ENCODE measurements at regions not wholly inside any gene's neighbourhood (a gene's known extent, or its start where the extent isn't known, plus 50 kb on each side); places are given as distances from the start of the nearest gene placed in this dataset.

DNA sequence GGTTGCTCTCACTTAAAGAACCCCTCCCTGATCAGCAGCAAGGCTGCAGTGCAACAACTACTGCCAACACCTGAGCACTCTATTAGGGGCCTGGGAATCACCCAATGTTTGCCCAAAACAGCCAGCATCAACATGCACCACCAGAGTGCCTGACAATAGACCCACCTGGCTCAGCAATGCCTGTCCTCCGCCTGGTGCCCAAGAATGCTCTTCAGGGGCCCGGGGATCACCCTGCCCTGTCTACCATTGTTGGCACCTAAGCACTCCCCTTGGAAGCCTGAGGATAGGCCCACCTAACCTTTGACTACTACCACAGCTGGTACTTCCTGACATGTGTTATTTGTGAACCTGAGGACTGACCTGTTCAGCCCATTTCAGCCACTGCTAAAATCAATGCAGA lies 1363.1 kb upstream of the PRR20A start:
- Histone ChIP-seq H3K9ac (ENCODE audit: insufficient read length) (no peak overlapping the region), H3K27ac (no peak overlapping the region), H3K4me3 (no peak overlapping the region), H3K9me3 (ENCODE audit: low read depth, low read length) (no peaks in the 10 kb centered on the region; the same call in 1 of the 2 replicates), H3K36me3 (ENCODE audit: insufficient read depth, low read length) (no peaks in the 10 kb centered on the region)
- no peak for TF ChIP-seq POLR2AphosphoS5 (IDR thresholded peaks at IDR 0.05; ENCODE audit: borderline replicate concordance, low read depth, low read length)
- no peak for TF ChIP-seq EZH2 (IDR thresholded peaks at IDR 0.05)
- no peak for TF ChIP-seq FOXP2 (optimal IDR thresholded peaks at IDR 0.05; ENCODE audit: control extremely low read depth, extremely low read length, insufficient read depth)
- DNase-seq (ENCODE audit: low read depth, low spot score) = no peak

- Histone ChIP-seq H3K9ac (ENCODE audit: insufficient read length) (no peak overlapping the region), H3K9me3 (ENCODE audit: low read depth, low read length) (no peaks in the 10 kb centered on the region; the same call in 1 of the 2 replicates), H3K4me3 (peak overlapping the region; percentile 18), H3K27ac (peak overlapping the region; percentile 75), H3K36me3 (ENCODE audit: insufficient read depth, low read length) (no peaks in the 10 kb centered on the region)
- peak; percentile 61 for DNase-seq (ENCODE audit: low read depth, low spot score)
- TF ChIP-seq EZH2 (IDR thresholded peaks at IDR 0.05) = no peak
These were observed 1356.9 kb upstream of the PRR20A start for GRCh38 chr13:55783841-55784240.

DNA sequence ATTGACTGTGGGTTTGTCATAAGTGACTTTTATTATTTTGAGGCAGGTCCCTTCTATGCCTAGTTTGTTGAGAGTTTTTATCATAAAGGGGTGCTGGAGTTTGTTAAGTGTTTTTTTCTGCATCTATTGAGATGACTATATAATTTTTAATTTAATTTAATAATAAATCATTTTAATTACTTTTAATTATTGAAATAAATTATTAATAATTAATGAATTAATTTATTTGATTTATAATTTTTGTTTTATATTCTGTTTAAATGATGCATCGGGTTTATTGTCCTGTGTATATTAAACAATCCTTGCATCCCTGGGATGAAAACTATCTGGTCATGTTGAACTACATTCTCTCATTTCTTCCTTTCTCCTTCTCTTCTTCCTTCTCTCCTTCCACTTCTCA lies 1352.2 kb upstream of the PRR20A start:
- H3K4me3 ChIP-seq = no peak overlapping the region
- no peak overlapping the region for H3K9ac ChIP-seq (ENCODE audit: insufficient read length)
- no peak overlapping the region for H3K27ac ChIP-seq
- no peaks in the 10 kb centered on the region for H3K9me3 ChIP-seq (ENCODE audit: low read depth, low read length)
- H3K36me3 ChIP-seq (ENCODE audit: insufficient read depth, low read length) = no peaks in the 10 kb centered on the region
- TF ChIP-seq EZH2 (IDR thresholded peaks at IDR 0.05) (no peak), FOXP2 (optimal IDR thresholded peaks at IDR 0.05; ENCODE audit: control extremely low read depth, extremely low read length, insufficient read depth) (no peak), POLR2AphosphoS5 (IDR thresholded peaks at IDR 0.05; ENCODE audit: borderline replicate concordance, low read depth, low read length) (no peak)
- DNase-seq (ENCODE audit: low read depth, low spot score) = no peak

DNA sequence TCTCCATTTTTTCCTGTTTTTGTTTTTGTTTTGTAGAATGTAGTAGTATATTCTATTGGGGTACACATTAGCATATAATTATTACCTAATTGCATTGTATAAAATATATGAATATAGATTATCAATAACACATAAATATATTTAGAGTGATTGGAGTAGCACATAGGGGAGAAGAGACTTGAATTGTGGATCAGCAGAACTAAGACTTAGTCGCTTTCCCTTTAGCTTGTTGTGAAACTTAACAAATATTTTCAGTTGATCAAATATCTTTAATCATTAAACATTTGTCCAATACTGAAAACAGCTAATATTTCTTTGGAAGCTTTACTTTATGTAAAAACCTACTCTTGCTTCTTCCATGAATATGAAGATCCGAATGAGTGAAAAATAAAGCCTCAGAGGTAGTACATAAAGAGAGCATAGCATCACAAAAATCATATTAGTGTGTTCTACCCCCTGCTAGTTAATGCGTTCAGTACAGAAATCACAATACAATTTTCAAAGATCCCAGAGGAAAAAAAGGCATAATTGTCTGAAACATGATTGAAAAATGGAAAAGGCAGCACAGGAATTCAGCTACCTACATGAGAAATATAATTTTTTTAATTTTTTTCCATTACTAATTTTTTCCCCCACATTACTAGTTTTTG lies 1348.0 kb upstream of the PRR20A start:
- no peak for DNase-seq (ENCODE audit: low read depth, low spot score)
- Histone ChIP-seq H3K36me3 (ENCODE audit: insufficient read depth, low read length) (no peaks in the 10 kb centered on the region), H3K9ac (ENCODE audit: insufficient read length) (no peak overlapping the region), H3K27ac (no peak overlapping the region), H3K4me3 (no peak overlapping the region), H3K9me3 (ENCODE audit: low read depth, low read length) (no peaks in the 10 kb centered on the region)
- no peak for TF ChIP-seq EZH2 (IDR thresholded peaks at IDR 0.05)
- no peak for TF ChIP-seq POLR2AphosphoS5 (IDR thresholded peaks at IDR 0.05; ENCODE audit: borderline replicate concordance, low read depth, low read length)
- TF ChIP-seq FOXP2 (optimal IDR thresholded peaks at IDR 0.05; ENCODE audit: control extremely low read depth, extremely low read length, insufficient read depth) = no peak

- no peak for DNase-seq (ENCODE audit: low read depth, low spot score)
- no peak overlapping the region for H3K27ac ChIP-seq
- TF ChIP-seq EZH2 (IDR thresholded peaks at IDR 0.05) (no peak), FOXP2 (optimal IDR thresholded peaks at IDR 0.05; ENCODE audit: control extremely low read depth, extremely low read length, insufficient read depth) (no peak)
- no peak overlapping the region for H3K9ac ChIP-seq (ENCODE audit: insufficient read length)
- no peak overlapping the region for H3K4me3 ChIP-seq
- no peaks in the 10 kb centered on the region for H3K36me3 ChIP-seq (ENCODE audit: insufficient read depth, low read length)
- no peaks in the 10 kb centered on the region for H3K9me3 ChIP-seq (ENCODE audit: low read depth, low read length)
These were observed 1325.2 kb upstream of the PRR20A start for GRCh38 chr13:55815458-55816033.

- H3K27ac ChIP-seq = no peak overlapping the region
- H3K4me3 ChIP-seq = no peak overlapping the region
- TF ChIP-seq FOXP2 (optimal IDR thresholded peaks at IDR 0.05; ENCODE audit: control extremely low read depth, extremely low read length, insufficient read depth) (no peak), EZH2 (IDR thresholded peaks at IDR 0.05) (no peak), POLR2AphosphoS5 (IDR thresholded peaks at IDR 0.05; ENCODE audit: borderline replicate concordance, low read depth, low read length) (no peak)
- H3K9ac ChIP-seq (ENCODE audit: insufficient read length) = no peak overlapping the region
- no peaks in the 10 kb centered on the region for H3K36me3 ChIP-seq (ENCODE audit: insufficient read depth, low read length)
- no peaks in the 10 kb centered on the region for H3K9me3 ChIP-seq (ENCODE audit: low read depth, low read length)
- DNase-seq (ENCODE audit: low read depth, low spot score) = no peak
These were observed 1323.6 kb upstream of the PRR20A start for GRCh38 chr13:55816976-55817601.

- H3K36me3 ChIP-seq (ENCODE audit: insufficient read depth, low read length) = no peaks in the 10 kb centered on the region
- DNase-seq (ENCODE audit: low read depth, low spot score) = no peak
- H3K27ac ChIP-seq = no peak overlapping the region
- no peak overlapping the region for H3K9ac ChIP-seq (ENCODE audit: insufficient read length)
- H3K9me3 ChIP-seq (ENCODE audit: low read depth, low read length) = no peaks in the 10 kb centered on the region
- H3K4me3 ChIP-seq = no peak overlapping the region
- TF ChIP-seq FOXP2 (optimal IDR thresholded peaks at IDR 0.05; ENCODE audit: control extremely low read depth, extremely low read length, insufficient read depth) = no peak
- no peak for TF ChIP-seq POLR2AphosphoS5 (IDR thresholded peaks at IDR 0.05; ENCODE audit: borderline replicate concordance, low read depth, low read length)
- TF ChIP-seq EZH2 (IDR thresholded peaks at IDR 0.05) = no peak
These were observed 1319.9 kb upstream of the PRR20A start for GRCh38 chr13:55820817-55821216.

DNA sequence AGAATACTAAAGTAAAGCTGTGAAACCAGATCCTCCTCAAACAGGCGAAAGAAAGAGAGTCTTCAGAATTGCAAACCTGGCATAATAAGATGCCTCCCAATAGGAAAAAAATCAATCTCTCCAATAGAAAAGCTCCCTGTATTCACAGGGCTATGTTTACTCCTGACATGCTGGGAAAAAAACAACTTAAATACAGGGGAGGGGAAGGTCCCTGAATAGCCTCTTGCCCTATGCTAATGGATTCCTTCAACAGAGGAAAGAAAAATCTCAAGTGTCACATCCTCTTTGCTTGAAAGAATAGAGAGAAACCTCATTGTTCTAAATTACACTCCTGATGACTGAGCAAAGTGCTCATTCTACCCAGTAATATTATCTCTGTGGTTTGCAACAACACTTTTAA lies 1271.1 kb upstream of the PRR20A start:
- Histone ChIP-seq H3K27ac (no peak overlapping the region), H3K36me3 (ENCODE audit: insufficient read depth, low read length) (no peaks in the 10 kb centered on the region), H3K9ac (ENCODE audit: insufficient read length) (no peak overlapping the region), H3K9me3 (ENCODE audit: low read depth, low read length) (no peaks in the 10 kb centered on the region), H3K4me3 (no peak overlapping the region)
- TF ChIP-seq POLR2AphosphoS5 (IDR thresholded peaks at IDR 0.05; ENCODE audit: borderline replicate concordance, low read depth, low read length) (no peak), FOXP2 (optimal IDR thresholded peaks at IDR 0.05; ENCODE audit: control extremely low read depth, extremely low read length, insufficient read depth) (no peak), EZH2 (IDR thresholded peaks at IDR 0.05) (no peak)
- no peak for DNase-seq (ENCODE audit: low read depth, low spot score)
